GM21717 (cell line): ENCODE measurements at regions not wholly inside any gene's neighbourhood (a gene's known extent, or its start where the extent isn't known, plus 50 kb on each side); places are given as distances from the start of the nearest gene placed in this dataset.

ENCODE experiments used
- ATAC-seq: cut with Tn5 transposase; IDR thresholded peaks from one replicate; pipeline ENCODE4 v1.9.1; 2021; ENCODE audit warnings: mild to moderate bottlenecking, moderate library complexity; ENCODE audit not compliant: unreplicated experiment

DNA sequence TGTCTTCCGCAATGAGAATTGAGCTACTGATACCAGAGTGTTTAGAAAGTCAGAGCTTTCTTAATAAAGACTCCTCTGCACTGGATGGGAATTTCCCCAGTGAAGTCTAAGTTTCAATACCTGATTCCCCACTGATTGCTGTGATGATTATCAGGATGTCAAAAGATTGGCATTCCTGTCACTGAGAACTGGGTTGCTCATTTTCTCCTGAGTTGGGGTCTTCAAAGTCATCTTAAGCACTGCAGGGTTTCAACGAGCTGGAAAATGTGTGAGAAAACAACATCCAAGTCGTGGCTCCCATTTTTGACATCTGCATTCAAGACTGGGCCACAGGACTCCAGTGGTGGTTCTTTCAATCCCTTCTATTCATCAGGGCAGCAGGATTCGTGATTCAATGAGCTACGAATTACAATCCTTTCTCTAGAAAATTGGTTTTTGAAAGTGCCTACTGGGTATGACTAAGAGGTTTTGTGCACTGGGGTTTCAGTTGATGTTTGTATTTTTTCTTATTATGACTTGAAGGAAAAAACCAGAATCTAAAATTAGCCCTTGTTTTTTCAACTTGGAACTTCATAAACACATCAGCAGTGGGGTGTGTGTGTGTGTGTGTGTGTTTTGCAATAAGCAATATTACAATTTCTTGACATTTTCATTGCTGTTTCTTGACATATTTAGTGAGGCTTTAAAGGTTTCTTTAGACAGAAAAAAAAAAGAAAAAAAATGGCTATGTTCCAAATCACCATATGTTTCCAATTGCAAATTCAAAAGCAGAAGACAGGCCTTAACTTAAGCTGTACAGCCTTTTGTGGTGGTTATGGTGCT lies 233.0 kb downstream of the FAM76B start:
- peak; percentile 83 for ATAC-seq

DNA sequence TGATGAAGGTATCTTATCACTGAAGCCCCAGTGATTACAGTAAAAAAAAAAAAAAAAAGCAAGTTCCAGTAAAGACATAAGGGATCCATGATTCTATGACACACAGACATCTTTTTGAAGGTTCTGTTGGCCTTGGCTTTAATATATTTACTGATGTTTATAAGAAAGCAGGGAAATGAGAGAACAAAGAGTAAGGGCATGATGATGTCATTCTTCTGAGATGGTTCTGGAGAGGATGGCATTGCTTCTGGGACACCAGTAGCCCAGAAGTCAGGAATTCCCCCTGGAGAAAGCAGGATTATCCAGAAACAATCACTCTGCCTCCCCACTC lies 233.6 kb downstream of the FAM76B start:
- ATAC-seq, result no peak

DNA sequence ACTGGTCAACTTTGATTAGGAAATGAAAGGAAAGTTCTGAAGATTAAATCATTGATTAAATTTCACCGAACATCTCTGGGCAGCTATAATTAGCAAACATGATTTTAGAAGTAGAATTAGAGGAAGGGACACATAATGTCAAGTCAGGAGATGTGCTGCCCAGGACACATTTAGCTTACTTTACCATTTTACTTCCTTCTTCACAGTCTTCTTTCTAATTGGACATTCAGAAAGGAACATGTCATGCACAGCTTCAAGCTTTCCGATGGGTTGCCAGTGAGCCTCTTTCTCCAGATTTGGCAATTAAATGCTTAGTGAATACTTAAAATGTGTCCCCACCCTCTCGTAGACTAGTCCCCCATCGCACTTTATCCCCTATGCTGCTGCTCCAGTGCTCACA lies 234.7 kb downstream of the FAM76B start:
- ATAC-seq, result no peak

DNA sequence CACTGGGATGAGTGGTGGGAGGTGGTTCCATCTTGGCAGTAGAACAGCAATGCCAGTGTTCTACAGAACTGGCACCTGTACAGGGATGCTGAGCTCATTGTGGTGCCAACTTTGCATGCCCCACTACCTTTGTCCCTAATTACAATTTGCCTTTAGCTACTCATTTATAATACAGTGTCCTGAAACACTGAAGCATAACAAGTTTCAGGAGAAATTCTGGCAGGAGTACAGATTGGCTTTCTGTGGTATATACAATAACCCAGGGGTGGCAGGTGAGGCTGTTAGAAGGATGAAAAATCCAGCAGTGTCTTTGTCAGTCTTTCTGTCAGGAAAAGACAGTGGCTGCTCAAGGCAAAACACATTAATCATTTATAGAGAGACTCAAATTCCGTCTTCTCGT lies 240.3 kb downstream of the FAM76B start:
- no peak for ATAC-seq

DNA sequence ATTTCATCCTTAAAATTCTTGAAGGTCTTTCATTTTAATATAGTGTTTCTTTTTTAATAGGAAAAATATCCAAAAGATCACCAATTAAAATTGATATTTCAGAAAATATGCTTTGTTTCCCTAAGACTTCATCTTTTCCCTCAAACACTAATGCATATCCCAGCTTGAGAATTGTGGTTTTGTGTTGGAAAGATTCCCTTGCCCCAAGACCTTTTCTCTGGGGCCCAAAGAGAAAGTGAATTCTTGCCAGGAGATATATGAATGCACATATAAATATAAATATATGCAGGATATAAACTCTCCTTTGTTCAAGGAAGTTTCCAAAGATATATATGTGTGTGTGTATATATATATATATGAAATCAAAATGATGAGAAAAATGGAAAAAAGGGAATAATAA lies 241.2 kb downstream of the FAM76B start:
- ATAC-seq, result no peak

DNA sequence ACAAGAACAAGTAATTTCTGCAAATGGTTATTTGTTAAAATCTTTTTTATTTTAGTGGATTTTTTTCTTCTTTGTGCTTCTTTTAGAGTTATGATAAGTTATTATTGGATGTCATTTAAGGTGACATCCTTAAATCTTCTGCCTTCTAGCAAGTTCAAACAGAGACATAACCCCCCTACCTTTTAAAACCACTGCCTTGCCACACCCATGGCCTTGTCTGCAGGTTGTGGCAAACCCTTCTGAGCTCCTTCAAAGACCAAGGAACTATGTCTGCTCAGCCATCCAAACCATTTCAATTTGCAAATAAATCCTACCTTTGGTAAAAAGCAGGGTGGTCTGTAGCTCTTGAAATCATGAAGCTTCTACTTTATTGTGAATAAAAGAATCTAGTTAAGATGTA lies 241.6 kb downstream of the FAM76B start:
- ATAC-seq, result no peak

DNA sequence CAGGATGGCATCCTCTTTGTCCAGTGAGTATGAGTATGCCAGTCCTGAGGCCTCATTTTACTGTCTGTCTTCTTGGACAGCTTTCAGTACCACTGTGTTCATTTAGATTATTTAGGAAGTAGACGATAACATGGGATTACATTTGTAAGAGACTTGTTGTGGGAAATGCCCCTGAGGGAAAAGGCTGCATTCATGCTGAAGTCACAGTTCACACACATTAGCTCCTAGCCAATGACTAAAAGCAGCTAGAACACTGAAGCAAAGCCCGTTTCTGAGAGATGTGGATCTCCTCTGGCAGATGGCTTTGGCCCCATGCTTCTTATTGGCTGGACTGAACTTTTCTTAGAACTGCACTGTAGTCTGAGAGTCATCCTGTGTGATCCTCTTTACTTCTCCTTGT lies 242.4 kb downstream of the FAM76B start:
- no peak for ATAC-seq

DNA sequence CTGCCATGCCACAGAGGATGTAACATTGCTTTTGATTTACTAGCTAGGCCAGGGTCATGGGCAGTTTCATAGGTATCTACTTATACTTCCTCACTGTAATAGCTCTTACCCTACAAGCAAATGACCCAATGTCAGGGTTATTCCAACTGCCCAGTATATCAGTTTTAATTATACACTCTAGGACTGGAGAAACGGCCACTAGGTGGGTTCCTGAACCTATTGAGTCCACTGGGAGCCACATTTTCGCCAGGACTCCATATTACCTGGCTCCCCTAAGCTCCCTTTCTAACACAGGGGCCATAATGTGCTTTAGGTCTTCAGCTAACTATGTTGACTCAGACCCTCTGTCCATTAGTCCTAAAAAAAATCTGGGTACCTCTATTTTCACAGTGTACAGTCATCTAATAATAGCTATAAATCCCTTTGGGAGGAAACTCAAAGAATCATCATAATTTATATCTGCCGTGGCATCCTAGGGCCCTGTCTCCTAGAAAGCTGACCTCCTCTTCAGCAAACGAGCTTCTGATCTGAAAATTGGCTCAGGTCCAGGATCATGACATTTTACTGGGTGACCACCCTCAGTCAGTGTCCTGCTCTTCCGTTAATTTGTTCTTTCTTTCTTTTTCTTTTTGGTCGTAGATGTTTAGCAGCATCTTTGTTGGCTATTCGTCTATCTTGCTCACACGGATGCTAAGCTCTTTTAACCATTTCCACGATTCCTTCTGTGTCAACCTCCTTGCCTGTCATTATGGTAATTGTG lies 244.3 kb downstream of the FAM76B start:
- no peak for ATAC-seq

DNA sequence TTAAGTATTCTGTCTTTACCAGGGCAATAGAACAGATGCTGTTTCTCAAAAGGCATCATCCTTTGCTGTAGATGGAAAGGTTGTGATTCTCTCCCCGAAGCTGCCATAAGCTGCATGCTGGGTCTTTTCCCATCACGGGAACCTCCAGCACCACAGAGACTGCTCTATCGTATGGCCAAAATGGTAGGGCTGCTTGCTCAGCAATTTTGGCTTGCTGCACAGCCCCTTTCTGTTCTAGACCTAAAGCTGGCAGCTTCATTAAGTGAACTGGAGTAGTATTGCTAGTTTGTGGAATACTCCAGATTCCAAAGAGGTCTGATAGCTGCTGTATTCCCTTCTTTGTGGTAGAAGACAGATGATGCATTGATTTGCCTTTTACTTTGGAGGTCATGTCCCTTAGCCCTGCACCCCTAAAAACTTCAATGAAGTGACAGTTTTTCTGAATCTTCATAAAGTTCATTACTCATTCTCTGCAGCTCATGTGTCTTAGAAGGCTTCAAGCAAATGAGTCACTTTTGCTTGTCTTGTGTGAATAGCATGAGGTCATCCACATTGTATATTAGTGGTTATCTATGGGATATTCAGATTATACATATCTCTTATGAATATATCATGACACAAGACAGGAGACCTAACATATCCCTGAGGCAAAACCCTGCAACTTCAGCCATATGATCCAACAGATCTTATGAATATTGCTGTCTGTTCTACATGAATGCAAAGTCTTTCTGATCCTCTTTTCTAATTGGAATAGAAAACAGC lies 245.3 kb downstream of the FAM76B start:
- ATAC-seq, result no peak

DNA sequence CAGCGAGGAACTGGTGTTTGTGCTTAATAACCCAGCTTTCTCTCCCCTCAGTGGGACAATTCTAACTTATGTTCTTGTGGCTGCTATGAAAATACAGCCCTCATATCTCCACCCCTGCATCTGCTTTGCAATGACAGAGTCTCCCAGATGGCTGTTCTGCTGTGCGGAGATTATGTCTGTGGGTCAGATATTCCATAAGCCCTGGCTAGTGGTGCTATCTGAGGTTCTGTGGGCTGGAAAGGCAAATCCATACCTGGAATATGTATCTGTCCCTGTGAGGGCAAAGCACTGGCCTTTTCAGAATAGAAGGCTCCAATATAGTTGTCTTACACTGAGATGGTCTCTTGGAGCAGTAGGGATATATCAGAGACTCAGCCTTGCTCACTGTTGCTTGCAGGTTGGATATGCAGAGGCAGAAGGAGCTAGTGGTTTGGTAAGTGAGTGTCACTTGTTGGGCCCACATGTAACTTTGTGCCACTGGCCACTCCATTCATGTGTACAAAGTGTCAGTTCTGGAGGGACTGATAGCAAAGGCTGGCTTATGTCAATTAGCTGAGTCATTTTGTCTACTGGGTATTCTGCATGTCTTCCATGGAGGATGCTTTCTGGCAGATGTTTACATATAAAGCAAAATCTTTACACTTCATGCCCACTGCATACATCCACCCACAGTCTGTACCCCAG lies 246.6 kb downstream of the FAM76B start:
- ATAC-seq, result no peak

DNA sequence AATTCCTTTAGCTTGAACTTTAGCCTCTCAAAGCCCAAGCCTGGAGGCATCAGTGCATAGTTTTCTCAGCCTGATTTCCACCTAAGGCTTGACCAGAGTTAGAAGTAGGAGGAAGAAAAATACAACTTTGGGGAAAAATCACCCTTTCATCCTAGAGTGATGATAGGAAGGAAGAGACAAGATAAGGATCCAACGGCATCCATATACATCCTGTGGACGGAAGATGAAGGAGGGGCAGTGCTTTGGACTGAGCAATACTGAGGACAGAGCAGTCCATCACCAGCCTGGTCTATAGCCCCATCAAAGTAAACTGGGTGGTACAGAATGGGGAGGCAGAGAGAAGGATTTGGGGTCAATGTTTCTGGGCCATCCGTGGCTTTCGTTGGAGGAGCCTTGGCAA lies 247.9 kb downstream of the FAM76B start:
- no peak for ATAC-seq

DNA sequence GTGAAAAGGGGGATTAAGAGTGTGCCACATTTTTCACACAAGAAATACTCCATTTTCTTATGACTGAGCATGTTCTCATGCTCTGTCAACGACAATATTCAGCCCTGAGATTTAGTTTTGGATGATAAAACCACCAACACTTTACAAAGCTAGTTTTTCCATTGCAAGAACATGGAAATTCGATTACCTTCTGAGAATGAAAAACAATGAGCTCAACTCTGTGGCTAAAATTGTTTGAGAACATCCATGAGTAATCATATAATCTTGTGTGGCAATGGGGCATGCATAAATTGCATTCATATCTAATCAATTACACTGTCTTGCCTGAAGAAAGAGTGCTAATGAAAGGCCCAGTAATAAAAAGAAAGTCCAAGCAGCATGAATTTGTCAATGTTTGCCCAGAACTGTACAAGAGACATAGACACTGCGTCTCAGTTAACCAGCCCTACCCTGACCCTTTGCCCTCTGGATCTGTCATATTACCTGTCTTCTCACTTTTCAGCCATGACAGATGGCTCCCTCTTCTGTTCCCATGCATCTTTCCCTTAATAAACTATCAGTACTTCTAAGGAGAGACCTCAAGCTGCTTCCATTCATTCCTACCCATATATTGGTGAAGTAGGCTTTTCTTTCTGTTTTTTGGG lies 253.4 kb downstream of the FAM76B start:
- ATAC-seq, result no peak

DNA sequence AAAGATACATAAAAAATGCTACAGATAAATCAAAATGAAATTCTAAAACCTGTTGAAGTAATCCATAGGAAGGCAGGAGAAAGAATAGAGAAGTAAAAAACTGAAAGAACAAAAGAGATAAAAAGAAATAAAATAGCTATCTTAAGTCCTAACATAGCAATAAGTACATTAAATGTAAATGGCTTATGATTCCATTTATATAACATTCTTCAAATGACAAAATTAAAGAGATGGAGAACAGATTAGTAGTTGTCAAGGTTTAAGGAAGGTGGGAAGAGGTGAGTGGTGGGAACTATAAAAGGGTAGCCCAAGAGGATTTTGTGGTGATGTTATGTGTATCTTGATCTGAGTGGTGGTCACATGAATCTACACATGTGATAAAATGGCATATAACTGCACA lies 254.8 kb downstream of the FAM76B start:
- no peak for ATAC-seq

DNA sequence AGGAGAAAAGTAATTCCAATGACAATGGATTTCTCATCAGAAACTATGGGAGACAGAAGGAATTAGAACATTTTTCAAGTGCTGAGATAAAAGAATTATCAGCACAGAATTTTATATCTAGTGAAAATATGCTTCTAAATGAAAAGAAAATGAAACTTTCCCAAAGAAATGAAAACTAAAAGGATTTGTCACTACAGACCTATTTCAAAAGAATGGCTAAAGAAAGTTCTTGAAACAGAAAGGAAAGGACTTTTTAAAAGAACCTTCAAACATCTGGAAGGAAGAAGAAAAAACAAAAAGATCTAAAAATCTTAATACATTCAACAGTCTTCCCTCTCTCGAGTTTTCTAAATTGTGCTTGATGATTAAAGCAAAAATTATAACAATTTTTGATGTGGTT lies 255.4 kb downstream of the FAM76B start:
- ATAC-seq, result no peak

DNA sequence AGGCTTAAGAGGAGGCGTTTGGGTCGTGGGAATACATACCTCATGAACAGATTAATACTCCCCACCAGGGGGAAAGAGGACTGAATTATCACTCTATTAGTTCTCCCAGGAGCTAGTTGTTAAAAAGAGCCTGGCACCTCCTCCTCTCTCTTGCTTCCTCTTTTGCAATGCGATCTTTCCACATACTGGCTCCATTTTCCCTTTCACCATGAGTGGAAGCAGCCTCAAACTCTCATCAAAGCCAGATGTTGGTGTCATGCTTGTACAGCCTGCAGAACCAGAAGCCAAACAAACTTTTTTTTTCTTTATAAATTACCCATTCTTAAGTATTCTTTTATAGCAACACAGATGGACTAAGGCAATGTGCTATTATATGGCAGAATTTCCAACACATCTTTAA lies 258.5 kb downstream of the FAM76B start:
- ATAC-seq, result no peak

DNA sequence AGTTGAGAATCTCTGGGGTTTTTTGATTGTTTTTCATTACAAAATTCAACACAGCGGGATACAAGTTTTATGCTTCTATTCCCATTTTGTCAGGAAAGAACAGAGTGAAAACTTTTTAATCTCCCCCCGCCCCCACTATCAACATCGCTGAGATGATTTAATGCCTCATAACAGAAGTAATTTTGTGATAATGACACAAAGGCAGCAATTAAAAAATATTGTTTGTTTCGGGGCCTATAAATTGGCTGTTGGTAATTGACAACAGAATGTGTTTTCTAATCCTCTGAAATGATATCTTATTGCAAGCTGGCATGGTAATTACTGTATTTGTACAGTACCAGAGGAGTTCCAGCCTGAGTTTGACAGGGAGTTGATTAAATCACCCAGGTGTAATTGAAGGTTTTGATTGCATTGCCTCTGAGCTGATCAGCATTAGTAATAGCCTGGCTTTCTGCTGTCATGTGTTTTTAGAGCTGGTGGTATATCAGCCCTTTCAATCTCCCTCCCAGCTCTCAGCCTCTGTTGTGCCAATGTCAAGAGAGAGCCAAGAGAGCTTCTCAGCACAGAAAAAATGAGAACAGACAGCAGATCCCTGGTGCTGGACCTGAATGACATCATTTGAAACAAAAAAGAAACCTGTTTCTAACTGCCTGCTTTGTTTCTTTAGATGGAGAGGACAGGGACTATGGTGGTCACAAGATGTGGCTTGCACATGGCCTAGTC lies 265.1 kb downstream of the FAM76B start:
- no peak for ATAC-seq

DNA sequence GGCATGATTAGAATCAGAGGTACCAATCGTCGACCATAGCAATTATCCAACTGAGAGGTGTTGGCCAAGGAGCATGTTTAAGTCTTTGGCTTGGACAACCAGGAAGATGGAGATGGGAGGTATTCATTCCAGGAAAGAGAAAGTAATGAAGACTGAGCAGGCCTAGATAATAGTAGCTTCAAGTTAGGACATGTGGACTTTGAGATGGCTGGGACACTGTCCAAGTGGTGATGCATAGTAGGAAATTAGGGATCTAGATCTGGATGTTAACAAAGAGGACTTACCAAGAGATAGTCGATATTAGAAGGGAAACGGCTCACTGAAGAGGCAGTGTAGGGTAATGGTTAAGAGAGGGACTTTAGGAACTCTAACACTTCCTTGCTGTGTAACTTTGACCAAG lies 266.7 kb downstream of the FAM76B start:
- ATAC-seq, result no peak

DNA sequence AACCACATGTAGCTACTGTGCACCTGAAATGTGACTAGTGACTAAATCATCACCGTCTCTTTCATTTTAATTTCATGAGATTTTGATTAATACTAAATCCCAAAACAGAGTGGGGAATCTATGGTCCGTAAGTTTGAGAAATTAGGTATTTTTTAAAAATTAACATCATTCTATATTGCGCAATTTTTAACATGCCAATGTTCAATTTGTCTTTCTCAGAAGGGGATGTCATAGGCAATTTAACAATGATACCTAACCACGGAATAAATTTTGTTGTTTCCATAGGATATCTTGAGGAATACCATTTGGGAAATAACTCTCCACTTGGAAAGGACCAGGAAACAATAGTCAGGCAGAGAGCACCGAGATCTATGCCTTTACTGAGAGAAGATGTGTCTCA lies 267.7 kb downstream of the FAM76B start:
- no peak for ATAC-seq

DNA sequence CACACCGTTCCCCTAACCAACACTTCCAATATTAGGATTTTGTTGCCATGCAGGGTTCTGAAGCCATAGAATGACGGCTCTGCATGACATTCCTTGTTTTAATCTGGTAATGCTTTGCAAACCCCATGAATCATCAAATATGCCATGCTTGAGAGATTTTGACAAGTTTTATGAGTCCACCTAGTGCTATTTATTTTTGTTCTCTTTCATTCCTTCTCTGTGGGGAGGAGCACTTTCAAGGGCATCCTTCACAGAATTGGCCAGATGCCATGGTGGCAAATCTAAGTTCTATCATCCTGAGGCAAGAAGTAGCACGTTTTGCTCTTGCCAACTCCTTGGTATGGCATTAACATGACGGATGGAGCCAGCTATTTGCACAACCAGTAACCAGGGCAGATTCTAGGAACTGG lies 268.4 kb downstream of the FAM76B start:
- no peak for ATAC-seq
